Colon (tissue), 2 donors: ENCODE measurements at regions not wholly inside any gene's neighbourhood (a gene's known extent, or its start where the extent isn't known, plus 50 kb on each side); places are given as distances from the start of the nearest gene placed in this dataset.

Experiments
- FAIRE-seq: peaks from 2 replicates; lab custom pipeline; 2012; peaks lifted over from hg19 to GRCh38; lab: Jason Lieb, UNC
- donor health status: control.
- donor health status: control.

GRCh38 chr17:65405563-65405962 is 155.9 kb downstream of the AXIN2 start:
- no peak for FAIRE-seq

DNA sequence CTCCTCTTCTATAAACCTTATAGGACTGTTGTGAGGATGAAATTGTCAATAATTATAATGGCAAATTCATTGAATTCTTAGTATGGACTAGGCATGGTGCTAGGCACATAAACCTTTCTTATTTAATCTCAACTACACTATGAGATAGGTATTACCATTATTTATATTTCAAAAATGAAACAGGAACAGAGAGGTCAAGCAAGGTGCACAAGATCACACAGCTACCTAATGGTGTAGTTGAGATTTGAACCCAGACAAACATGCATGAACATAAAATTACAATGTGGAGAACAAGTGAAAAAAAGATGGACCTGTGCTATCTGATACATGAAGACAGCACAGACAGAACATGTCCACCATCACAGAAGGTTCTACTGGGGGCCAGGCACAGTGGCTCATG is 156.7 kb downstream of the AXIN2 start:
- no peak for FAIRE-seq

DNA sequence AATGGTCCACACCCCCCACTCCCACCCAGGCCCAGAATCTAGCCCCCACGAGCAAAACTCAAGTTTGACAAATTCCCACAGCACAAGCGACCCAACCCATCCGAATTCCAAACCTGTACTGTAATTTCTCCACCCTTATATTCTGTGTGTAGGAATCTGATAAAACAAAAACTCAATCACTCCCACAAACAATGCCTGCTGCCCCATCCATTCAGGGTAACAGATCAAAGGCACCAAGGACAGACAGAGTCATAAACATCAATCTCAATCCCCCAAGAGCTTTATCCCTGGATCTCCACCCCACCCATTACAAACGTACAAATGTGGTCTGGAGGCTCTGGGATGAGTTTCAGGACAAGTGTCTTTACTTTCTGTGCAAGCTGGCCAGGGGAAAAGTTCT is 157.8 kb downstream of the AXIN2 start:
- FAIRE-seq, result no peak

GRCh38 chr17:65402513-65403496 is 158.6 kb downstream of the AXIN2 start:
- no peak for FAIRE-seq

DNA sequence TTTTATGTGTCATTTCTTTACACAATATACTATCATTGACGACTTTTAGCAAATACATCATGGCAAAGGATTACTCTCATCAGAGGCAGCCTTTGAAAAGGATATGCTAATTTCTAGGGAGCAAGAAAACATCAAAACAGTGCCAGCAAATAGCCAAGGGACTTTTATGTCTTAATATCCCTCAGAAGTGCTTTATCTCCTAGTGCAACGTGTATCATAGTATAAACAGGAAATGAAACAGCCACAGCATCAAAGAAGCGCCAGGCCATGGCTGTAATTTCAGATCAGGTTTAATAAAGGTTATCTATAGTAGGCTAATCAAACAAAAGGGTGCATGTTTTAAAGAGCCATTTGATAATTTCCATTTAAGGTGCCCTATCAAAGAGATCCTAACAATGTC is 159.9 kb downstream of the AXIN2 start:
- no peak for FAIRE-seq

GRCh38 chr17:65400701-65401100 is 160.7 kb downstream of the AXIN2 start:
- FAIRE-seq, result no peak

DNA sequence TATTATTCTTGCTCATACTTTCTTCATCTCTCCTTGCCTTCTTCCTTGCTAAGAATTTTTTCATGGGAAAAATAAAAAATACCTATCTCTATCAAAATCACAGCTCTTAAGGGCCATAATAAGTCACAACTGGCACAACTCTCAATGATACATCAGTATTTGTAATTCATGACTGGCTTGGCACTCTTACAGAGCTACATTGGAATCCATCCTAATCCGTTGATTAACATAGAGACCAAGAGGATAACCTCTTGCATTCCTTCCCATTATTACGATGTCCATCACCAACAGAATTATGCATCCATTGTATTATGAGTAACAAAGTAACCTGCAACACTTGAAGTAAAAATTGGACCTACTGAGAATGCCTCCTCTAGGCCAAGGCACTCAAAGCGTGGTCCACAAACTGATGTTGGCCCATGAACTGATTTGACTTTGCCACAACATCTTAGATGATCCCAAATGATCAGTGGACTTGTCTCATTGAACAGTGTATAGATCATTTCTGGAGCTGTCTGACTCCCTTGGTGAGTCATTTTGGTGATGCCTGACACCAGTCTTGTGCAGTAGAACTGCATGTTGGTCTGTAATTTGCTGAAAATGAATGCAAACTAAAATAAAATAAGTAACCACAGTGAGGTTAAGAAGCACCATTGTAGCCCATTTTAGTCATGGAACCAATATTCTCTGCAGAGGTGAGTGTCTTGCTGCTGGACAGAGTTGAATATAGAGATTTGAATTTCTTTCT is 163.2 kb downstream of the AXIN2 start:
- FAIRE-seq, result no peak

DNA sequence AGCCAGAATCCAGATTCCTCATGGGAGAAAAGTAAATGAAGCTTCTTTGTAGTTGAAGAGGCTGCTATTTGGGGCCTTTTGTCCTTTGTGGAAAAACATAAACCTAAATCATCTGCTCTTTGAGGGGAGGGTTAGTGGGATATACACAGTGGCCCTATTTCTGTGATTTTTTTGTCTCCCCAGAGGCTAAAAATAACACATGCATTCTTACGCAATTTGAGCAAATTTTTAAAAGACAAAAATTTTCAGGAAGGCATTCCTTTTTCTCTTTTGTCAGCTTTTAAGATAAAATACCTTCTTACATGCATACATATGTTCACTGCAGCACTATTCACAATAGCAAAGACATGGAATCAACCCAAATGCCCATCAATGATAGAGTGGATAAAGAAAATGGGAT is 165.5 kb downstream of the AXIN2 start:
- FAIRE-seq, result no peak

GRCh38 chr17:65394811-65395472 is 166.5 kb downstream of the AXIN2 start:
- FAIRE-seq, result no peak

DNA sequence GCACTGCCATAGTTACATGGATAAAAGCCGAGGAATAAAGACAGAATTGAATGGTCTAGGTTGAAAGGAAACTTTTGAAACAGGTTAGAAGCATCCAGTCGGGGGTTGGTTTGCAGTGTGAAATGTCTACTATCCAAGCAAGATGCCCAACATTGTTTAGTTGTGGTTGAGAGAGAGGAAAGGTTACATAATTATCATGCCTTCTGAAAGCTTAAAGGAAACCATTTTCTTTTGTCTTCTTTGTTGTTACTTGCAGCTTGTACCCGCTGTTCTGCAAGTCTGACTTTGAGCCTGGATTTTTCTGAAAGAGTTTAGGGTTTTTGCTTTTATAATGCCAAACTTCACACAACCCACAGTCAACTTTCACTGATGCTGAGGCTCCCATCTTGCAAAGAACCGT is 167.9 kb downstream of the AXIN2 start:
- FAIRE-seq, result no peak

- no peak for FAIRE-seq
These were observed 171.5 kb downstream of the AXIN2 start for GRCh38 chr17:65389949-65390348.

- no peak for FAIRE-seq
These were observed 172.0 kb downstream of the AXIN2 start for GRCh38 chr17:65389426-65389825.

GRCh38 chr17:65388911-65389310 is 172.5 kb downstream of the AXIN2 start:
- FAIRE-seq, result no peak

GRCh38 chr17:65387322-65387721 is 174.1 kb downstream of the AXIN2 start:
- FAIRE-seq, result no peak

DNA sequence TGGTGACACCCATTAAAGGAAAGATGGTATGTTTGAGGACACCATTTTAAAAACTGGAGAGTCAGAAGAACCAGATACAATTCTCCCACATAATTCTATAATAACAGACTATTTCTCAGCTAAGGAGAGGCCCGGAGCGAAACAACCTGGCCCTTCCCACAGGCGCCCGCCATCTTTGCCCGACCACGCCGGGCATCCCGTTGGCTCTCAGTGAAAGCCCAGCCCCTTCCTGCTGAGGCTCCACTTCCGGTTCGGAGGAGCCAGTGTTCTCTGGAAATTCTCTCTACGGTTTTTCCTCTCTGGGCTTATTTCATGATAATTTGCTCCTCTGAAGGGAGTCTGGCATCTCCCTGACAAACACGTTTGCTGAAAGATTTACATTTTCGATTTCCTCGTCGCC is 175.7 kb downstream of the AXIN2 start:
- no peak for FAIRE-seq

- no peak for FAIRE-seq
These were observed 176.4 kb downstream of the AXIN2 start for GRCh38 chr17:65385071-65385470.

DNA sequence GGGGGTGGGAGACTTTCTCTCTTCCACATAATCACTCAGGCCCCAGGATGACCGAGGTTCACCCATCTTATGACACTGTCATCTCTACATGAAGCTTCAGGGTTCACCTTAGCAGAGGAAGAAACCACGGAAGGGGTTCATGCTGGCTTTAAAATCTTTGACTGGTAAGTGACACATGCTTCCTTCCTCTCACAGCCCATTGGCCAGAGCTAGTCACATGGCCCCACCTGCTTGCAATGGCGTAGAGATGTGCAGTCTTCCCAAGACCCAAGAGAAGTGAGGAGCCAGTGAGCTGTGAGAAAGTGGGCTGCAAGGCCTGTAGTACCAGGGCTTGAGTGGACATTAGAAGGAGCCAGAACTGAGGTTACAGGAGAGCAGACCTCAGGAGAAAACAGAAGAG is 180.3 kb downstream of the AXIN2 start:
- no peak for FAIRE-seq

- FAIRE-seq, result no peak
These were observed 186.5 kb downstream of the AXIN2 start for GRCh38 chr17:65374966-65375365.

- FAIRE-seq, result no peak
These were observed 189.7 kb downstream of the AXIN2 start for GRCh38 chr17:65371702-65372101.

DNA sequence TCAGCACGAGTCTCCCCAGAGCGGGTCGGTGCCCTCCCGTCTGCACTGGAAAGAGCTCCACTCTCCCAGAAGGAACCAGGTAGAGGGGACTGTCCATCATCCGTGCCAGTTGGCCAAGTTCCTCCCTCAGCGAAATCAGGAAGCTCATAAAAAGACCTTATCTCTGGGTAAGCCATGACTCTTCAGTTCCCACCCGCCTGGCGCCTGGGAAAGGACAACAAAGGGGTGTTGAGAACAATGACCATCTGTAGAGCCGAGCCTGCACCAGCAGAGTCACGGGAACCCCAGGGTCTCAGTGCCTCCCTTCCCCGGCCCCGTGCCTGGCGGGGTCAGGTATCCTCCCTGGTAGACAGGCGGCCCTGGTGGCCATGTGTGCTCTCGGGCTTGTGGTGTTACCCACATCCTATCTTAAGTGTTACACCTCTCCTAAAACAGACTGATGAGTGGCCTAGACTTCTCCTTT is 190.7 kb downstream of the AXIN2 start:
- no peak for FAIRE-seq

DNA sequence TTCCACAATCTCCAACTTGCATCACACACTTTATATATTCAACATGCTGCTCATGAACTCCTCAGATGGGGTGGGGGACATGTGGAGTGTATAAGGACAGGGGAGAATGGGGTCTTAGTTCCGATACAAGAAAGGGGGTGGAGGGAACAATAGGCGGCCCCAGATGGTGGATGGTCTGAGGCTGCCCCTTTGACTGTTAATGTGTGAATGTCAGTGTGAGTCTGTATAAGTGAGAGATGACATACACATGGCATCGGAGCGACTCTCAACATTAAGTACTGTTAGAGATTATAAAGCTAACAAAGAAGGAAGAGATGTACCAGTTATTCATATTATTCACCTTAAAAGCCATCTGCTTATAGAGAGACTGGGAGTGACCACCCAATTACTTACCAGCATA is 193.1 kb downstream of the AXIN2 start:
- FAIRE-seq, result no peak

- FAIRE-seq, result no peak
These were observed 195.2 kb downstream of the AXIN2 start for GRCh38 chr17:65366102-65366844.
